ENCODE measurements at regions not wholly inside any gene's neighbourhood (a gene's known extent, or its start where the extent isn't known, plus 50 kb on each side); places are given as distances from the start of the nearest gene placed in this dataset.

DNA sequence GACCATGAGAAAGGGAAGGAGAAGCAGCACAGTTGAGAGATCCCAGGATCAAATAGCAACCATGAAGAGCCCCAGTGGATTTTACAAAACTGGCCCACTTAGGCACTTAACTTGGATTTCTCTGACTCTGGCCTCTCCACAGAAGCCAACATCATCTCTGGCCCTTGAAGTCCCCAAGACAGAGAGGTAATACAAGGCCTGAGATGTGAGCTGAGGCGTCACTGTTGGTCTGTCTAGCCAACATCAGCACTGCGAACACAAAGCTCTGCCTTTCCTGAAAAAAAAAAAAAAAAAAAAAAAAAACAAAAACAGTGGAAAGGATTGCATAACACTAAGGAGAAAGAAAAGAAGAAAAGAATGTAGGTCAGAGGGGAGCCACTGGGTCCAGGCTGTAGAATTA lies 378.3 kb downstream of the BRINP1 start (continued):
- TF ChIP-seq, protein P1, sequence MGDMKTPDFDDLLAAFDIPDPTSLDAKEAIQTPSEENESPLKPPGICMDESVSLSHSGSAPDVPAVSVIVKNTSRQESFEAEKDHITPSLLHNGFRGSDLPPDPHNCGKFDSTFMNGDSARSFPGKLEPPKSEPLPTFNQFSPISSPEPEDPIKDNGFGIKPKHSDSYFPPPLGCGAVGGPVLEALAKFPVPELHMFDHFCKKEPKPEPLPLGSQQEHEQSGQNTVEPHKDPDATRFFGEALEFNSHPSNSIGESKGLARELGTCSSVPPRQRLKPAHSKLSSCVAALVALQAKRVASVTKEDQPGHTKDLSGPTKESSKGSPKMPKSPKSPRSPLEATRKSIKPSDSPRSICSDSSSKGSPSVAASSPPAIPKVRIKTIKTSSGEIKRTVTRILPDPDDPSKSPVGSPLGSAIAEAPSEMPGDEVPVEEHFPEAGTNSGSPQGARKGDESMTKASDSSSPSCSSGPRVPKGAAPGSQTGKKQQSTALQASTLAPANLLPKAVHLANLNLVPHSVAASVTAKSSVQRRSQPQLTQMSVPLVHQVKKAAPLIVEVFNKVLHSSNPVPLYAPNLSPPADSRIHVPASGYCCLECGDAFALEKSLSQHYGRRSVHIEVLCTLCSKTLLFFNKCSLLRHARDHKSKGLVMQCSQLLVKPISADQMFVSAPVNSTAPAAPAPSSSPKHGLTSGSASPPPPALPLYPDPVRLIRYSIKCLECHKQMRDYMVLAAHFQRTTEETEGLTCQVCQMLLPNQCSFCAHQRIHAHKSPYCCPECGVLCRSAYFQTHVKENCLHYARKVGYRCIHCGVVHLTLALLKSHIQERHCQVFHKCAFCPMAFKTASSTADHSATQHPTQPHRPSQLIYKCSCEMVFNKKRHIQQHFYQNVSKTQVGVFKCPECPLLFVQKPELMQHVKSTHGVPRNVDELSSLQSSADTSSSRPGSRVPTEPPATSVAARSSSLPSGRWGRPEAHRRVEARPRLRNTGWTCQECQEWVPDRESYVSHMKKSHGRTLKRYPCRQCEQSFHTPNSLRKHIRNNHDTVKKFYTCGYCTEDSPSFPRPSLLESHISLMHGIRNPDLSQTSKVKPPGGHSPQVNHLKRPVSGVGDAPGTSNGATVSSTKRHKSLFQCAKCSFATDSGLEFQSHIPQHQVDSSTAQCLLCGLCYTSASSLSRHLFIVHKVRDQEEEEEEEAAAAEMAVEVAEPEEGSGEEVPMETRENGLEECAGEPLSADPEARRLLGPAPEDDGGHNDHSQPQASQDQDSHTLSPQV (IDR thresholded peaks at IDR 0.05): no peak
- no peak for TF ChIP-seq GABPA (IDR thresholded peaks at IDR 0.05; ENCODE audit: low read depth)
- TF ChIP-seq, protein P2, sequence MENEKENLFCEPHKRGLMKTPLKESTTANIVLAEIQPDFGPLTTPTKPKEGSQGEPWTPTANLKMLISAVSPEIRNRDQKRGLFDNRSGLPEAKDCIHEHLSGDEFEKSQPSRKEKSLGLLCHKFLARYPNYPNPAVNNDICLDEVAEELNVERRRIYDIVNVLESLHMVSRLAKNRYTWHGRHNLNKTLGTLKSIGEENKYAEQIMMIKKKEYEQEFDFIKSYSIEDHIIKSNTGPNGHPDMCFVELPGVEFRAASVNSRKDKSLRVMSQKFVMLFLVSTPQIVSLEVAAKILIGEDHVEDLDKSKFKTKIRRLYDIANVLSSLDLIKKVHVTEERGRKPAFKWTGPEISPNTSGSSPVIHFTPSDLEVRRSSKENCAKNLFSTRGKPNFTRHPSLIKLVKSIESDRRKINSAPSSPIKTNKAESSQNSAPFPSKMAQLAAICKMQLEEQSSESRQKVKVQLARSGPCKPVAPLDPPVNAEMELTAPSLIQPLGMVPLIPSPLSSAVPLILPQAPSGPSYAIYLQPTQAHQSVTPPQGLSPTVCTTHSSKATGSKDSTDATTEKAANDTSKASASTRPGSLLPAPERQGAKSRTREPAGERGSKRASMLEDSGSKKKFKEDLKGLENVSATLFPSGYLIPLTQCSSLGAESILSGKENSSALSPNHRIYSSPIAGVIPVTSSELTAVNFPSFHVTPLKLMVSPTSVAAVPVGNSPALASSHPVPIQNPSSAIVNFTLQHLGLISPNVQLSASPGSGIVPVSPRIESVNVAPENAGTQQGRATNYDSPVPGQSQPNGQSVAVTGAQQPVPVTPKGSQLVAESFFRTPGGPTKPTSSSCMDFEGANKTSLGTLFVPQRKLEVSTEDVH (IDR thresholded peaks at IDR 0.05; ENCODE audit: low read depth, partially characterized antibody): no peak
- no peak for TF ChIP-seq SREBF1 (IDR thresholded peaks at IDR 0.05; ENCODE audit: low read length)
- no peak for TF ChIP-seq KLF5 (IDR thresholded peaks at IDR 0.05; ENCODE audit: partially characterized antibody)
- no peak for TF ChIP-seq CREB1 (IDR thresholded peaks at IDR 0.05; ENCODE audit: low read depth)
- TF ChIP-seq NR2C2 (IDR thresholded peaks at IDR 0.05; ENCODE audit: borderline replicate concordance, control insufficient read depth, insufficient read length, low read depth): no peak

Measured in GM12878 (cell line).